Neural cell (in vitro differentiated cells): ENCODE measurements at regions not wholly inside any gene's neighbourhood (a gene's known extent, or its start where the extent isn't known, plus 50 kb on each side); places are given as distances from the start of the nearest gene placed in this dataset.

ENCODE experiments used
- H2AFZ ChIP-seq: fragments of 200-600, 300-800 bp; sonication (generic), shearing (Covaris generic); 2 replicates; pipeline ENCODE4 v1.6.0; 2014; ENCODE audit warnings: low read depth, mild to moderate bottlenecking, antibody characterized with exemption, low read length, moderate library complexity
- H3F3A ChIP-seq: fragments of 200-600 bp; shearing (Covaris generic); 2 replicates; pipeline ENCODE4 v1.6.1; 2016; ENCODE audit warnings: mild to moderate bottlenecking, moderate library complexity, mixed read lengths, antibody characterized with exemption, low read length; ENCODE audit not compliant: insufficient read depth, poor library complexity, severe bottlenecking
- H3K27ac ChIP-seq: fragments of 200-600, 300-800 bp; sonication (generic), shearing (Covaris generic); 2 replicates; pipeline ENCODE4 v1.5.1; 2014; ENCODE audit warnings: mild to moderate bottlenecking, low read length, moderate library complexity
- H3K27me3 ChIP-seq: fragments of 300-800, 200-600 bp; sonication (generic), shearing (Covaris generic); 2 replicates; pipeline ENCODE4 v1.6.0; 2014; ENCODE audit warnings: mild to moderate bottlenecking, low read depth, low read length, moderate library complexity; ENCODE audit not compliant: insufficient read depth
- H3K36me3 ChIP-seq: fragments of 300-800, 200-600 bp; sonication (generic), shearing (Covaris generic); 2 replicates; pipeline ENCODE4 v1.5.1; 2014; ENCODE audit warnings: mild to moderate bottlenecking, antibody characterized with exemption, low read length, moderate library complexity; ENCODE audit not compliant: insufficient read depth
- H3K4me2 ChIP-seq: fragments of 300-800, 200-600 bp; sonication (generic), shearing (Covaris generic); 2 replicates; pipeline ENCODE4 v1.6.0; 2014; ENCODE audit warnings: mild to moderate bottlenecking, low read length
- H3K4me3 ChIP-seq: fragments of 300-800, 200-600 bp; sonication (generic), shearing (Covaris generic); 2 replicates; pipeline ENCODE4 v1.5.1; 2014; ENCODE audit warnings: mild to moderate bottlenecking, low read length, moderate library complexity
- H3K79me2 ChIP-seq: fragments of 200-600 bp; shearing (Covaris generic); replicated peaks from 2 replicates; pipeline ENCODE4 v1.6.0; 2014; ENCODE audit warnings: mild to moderate bottlenecking, low read length, moderate library complexity; ENCODE audit not compliant: insufficient read depth
- H3K9ac ChIP-seq: fragments of 300-800, 200-600 bp; sonication (generic), shearing (Covaris generic); 2 replicates; pipeline ENCODE4 v1.6.1; 2016; ENCODE audit warnings: mild to moderate bottlenecking, low read length, mixed read lengths
- H3K9me2 ChIP-seq: fragments of 200-600 bp; shearing (Covaris generic); 2 replicates; pipeline ENCODE4 v1.6.1; 2016; ENCODE audit warnings: mild to moderate bottlenecking, low read length, mixed read lengths; ENCODE audit not compliant: insufficient read depth
- H3K9me3 ChIP-seq: fragments of 200-600, 300-800 bp; sonication (generic), shearing (Covaris generic); 2 replicates; pipeline ENCODE4 v1.6.1; 2016; ENCODE audit warnings: mild to moderate bottlenecking, mixed run types, low read length, moderate library complexity, mixed read lengths
- H4K20me1 ChIP-seq: fragments of 200-600 bp; shearing (Covaris generic); 2 replicates; pipeline ENCODE4 v1.6.1; 2016; ENCODE audit warnings: mild to moderate bottlenecking, mixed run types; ENCODE audit not compliant: insufficient read depth
- CTCF ChIP-seq: fragments of 450-650 bp; IDR thresholded peaks from 2 replicates; pipeline ENCODE4 v1.5.1; 2014; ENCODE audit warnings: antibody characterized with exemption, mild to moderate bottlenecking, moderate library complexity; ENCODE audit not compliant: poor library complexity, severe bottlenecking
- EP300 ChIP-seq: fragments of 450-650 bp; conservative IDR thresholded peaks from 2 replicates; pipeline ENCODE4 v1.6.1; 2014; ENCODE audit warnings: antibody characterized with exemption, mild to moderate bottlenecking, moderate library complexity; ENCODE audit not compliant: poor library complexity, severe bottlenecking
- EZH2 ChIP-seq: fragments of 200-600, 300-800 bp; shearing (Covaris generic), sonication (generic); IDR thresholded peaks from 2 replicates; pipeline ENCODE4 v1.6.1; 2014; ENCODE audit warnings: antibody characterized with exemption, low read length, borderline replicate concordance, mild to moderate bottlenecking; ENCODE audit not compliant: insufficient read depth, poor library complexity, severe bottlenecking
- MXI1 ChIP-seq: fragments of 450-650 bp; conservative IDR thresholded peaks from 2 replicates; pipeline ENCODE4 v1.6.1; 2014; ENCODE audit warnings: antibody characterized with exemption, mild to moderate bottlenecking; ENCODE audit not compliant: poor library complexity, severe bottlenecking
- POLR2AphosphoS5 ChIP-seq: IDR thresholded peaks from 2 replicates; pipeline ENCODE4 v1.6.1; 2012
- RAD21 ChIP-seq: fragments of 450-650 bp; conservative IDR thresholded peaks from 2 replicates; pipeline ENCODE4 v1.6.1; 2014; ENCODE audit warnings: antibody characterized with exemption, mild to moderate bottlenecking, moderate library complexity
- REST ChIP-seq: IDR thresholded peaks from 2 replicates; pipeline ENCODE4 v1.6.1; 2012; ENCODE audit warnings: borderline replicate concordance
- SMC3 ChIP-seq: fragments of 450-650 bp; conservative IDR thresholded peaks from 2 replicates; pipeline ENCODE4 v1.6.1; 2014; ENCODE audit warnings: antibody characterized with exemption, mild to moderate bottlenecking, moderate library complexity; ENCODE audit not compliant: poor library complexity
- TAF1 ChIP-seq: IDR thresholded peaks from 2 replicates; pipeline ENCODE4 v1.6.1; 2012; ENCODE audit warnings: low read depth

GRCh38 chr6:128725271-128726233, 157.4 kb upstream of the LAMA2 start:
- H3K79me2 ChIP-seq: no peaks in the 10 kb centered on the region
- H3K9me3 ChIP-seq: no peaks in the 10 kb centered on the region
- H3K9ac ChIP-seq: no peak overlapping the region
- H4K20me1 ChIP-seq: no peaks in the 10 kb centered on the region
- no peak overlapping the region for H3K27ac ChIP-seq
- H2AFZ ChIP-seq: no peak overlapping the region
- no peak overlapping the region for H3K4me2 ChIP-seq
- no peaks in the 10 kb centered on the region for H3K27me3 ChIP-seq
- no peaks in the 10 kb centered on the region for H3K9me2 ChIP-seq
- no peaks in the 10 kb centered on the region for H3K36me3 ChIP-seq
- TF ChIP-seq SMC3 (peak; percentile 72), POLR2AphosphoS5 (no peak), TAF1 (no peak), REST (no peak), EZH2 (no peak), RAD21 (peak; percentile 71), MXI1 (no peak), CTCF (peak; percentile 71)
- H3F3A ChIP-seq: no peaks in the 10 kb centered on the region
- H3K4me3 ChIP-seq: no peak overlapping the region

GRCh38 chr6:128724738-128725137, 158.2 kb upstream of the LAMA2 start:
- Histone ChIP-seq H4K20me1 (no peaks in the 10 kb centered on the region), H2AFZ (no peak overlapping the region), H3K27me3 (no peaks in the 10 kb centered on the region), H3K79me2 (no peaks in the 10 kb centered on the region), H3K9me3 (no peaks in the 10 kb centered on the region), H3K4me3 (no peak overlapping the region), H3K27ac (no peak overlapping the region), H3K9me2 (no peaks in the 10 kb centered on the region), H3K4me2 (no peak overlapping the region), H3K9ac (no peak overlapping the region), H3K36me3 (no peaks in the 10 kb centered on the region), H3F3A (no peaks in the 10 kb centered on the region)
- TF ChIP-seq EP300 (no peak), TAF1 (no peak)
